ENCODE measurements at regions not wholly inside any gene's neighbourhood (a gene's known extent, or its start where the extent isn't known, plus 50 kb on each side); places are given as distances from the start of the nearest gene placed in this dataset.
A peak's percentile ranks its signal among the peaks of the same experiment; 100 is the strongest.

GRCh38 chr3:164450276-164450905 lies 627.9 kb downstream of the SI start:
- H3K4me2 ChIP-seq (ENCODE audit: extremely low read depth, insufficient read depth, low read length), result no peak overlapping the region
- H3K9ac ChIP-seq (ENCODE audit: insufficient read depth, low read length), result no peak overlapping the region
- no peaks in the 10 kb centered on the region for H3K27me3 ChIP-seq (ENCODE audit: control insufficient read depth, insufficient read depth, low read length)
- no peaks in the 10 kb centered on the region for H3K9me3 ChIP-seq (ENCODE audit: control insufficient read depth, insufficient read depth, low read depth, low read length)
- H4K20me1 ChIP-seq (ENCODE audit: control insufficient read depth, extremely low read depth, insufficient read depth, low read length), result no peaks in the 10 kb centered on the region
- no peaks in the 10 kb centered on the region for H3K36me3 ChIP-seq (ENCODE audit: control insufficient read depth, insufficient read depth, low read length)
- H3K79me2 ChIP-seq (ENCODE audit: control insufficient read depth, insufficient read depth, low read length), result no peaks in the 10 kb centered on the region
- H3K27ac ChIP-seq (ENCODE audit: insufficient read depth, low read length), result no peak overlapping the region
- no peak overlapping the region for H2AFZ ChIP-seq (ENCODE audit: low read length)
- no peak overlapping the region for H3K4me3 ChIP-seq (replicated peaks in 1 of 4; ENCODE audit: control extremely low read depth in 1 of 4, insufficient read depth in 1 of 4, low read depth in 3 of 4, low read length in 4 of 4)
- no peak for TF ChIP-seq EZH2 (IDR thresholded peaks at IDR 0.05; ENCODE audit: low read length, missing control alignments)
- TF ChIP-seq CTCF (conservative IDR thresholded peaks at IDR 0.05 in 1 of 2, IDR thresholded peaks at IDR 0.05 in 1 of 2; ENCODE audit: low read depth in 1 of 2, low read length in 2 of 2), result no peak
- no peaks in the 10 kb centered on the region for H3K4me1 ChIP-seq (ENCODE audit: control insufficient read depth, extremely low read depth, insufficient read depth, low read length)
- DNase-seq (ENCODE audit: low read depth in 2 of 2), result peak in 1 of 2 donors; percentile 33

DNA sequence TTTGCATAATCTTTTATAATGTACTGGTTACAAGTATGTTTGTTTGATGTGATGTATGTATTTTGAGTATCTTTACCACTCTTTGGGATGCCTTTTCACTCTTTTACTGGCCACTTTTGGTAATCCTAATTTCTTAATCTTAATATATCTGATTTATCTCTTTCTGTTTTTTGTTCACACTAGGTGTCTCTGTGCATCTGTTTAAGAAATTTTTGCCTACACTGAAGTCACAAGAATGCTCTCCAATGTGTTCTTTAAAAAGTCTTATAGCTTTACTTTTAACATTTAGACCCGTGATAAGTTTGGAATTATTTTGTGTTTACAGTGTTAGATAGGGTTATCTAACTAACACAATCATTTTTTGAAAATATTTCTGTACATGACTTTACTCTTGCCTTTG lies 659.1 kb downstream of the SI start:
- H3K4me3 ChIP-seq (replicated peaks in 1 of 4; ENCODE audit: control extremely low read depth in 1 of 4, insufficient read depth in 1 of 4, low read depth in 3 of 4, low read length in 4 of 4), result no peak overlapping the region
- no peak overlapping the region for H3K9ac ChIP-seq (ENCODE audit: insufficient read depth, low read length)
- H3K27me3 ChIP-seq (ENCODE audit: control insufficient read depth, insufficient read depth, low read length), result no peaks in the 10 kb centered on the region
- no peaks in the 10 kb centered on the region for H4K20me1 ChIP-seq (ENCODE audit: control insufficient read depth, extremely low read depth, insufficient read depth, low read length)
- H3K27ac ChIP-seq (ENCODE audit: insufficient read depth, low read length), result no peak overlapping the region
- no peak for DNase-seq (ENCODE audit: low read depth in 2 of 2)
- H3K4me2 ChIP-seq (ENCODE audit: extremely low read depth, insufficient read depth, low read length), result no peak overlapping the region
- no peak overlapping the region for H2AFZ ChIP-seq (ENCODE audit: low read length)
- H3K4me1 ChIP-seq (ENCODE audit: control insufficient read depth, extremely low read depth, insufficient read depth, low read length), result no peaks in the 10 kb centered on the region
- no peaks in the 10 kb centered on the region for H3K9me3 ChIP-seq (ENCODE audit: control insufficient read depth, insufficient read depth, low read depth, low read length)
- no peaks in the 10 kb centered on the region for H3K79me2 ChIP-seq (ENCODE audit: control insufficient read depth, insufficient read depth, low read length)
- no peaks in the 10 kb centered on the region for H3K36me3 ChIP-seq (ENCODE audit: control insufficient read depth, insufficient read depth, low read length)
- TF ChIP-seq EZH2 (IDR thresholded peaks at IDR 0.05; ENCODE audit: low read length, missing control alignments), result no peak
- no peak for TF ChIP-seq CTCF (conservative IDR thresholded peaks at IDR 0.05 in 1 of 2, IDR thresholded peaks at IDR 0.05 in 1 of 2; ENCODE audit: low read depth in 1 of 2, low read length in 2 of 2)

- peak in 1 of 2 donors; percentile 1 for DNase-seq (ENCODE audit: low read depth in 2 of 2)
- H3K79me2 ChIP-seq (ENCODE audit: control insufficient read depth, insufficient read depth, low read length), result no peaks in the 10 kb centered on the region
- no peak overlapping the region for H3K27ac ChIP-seq (ENCODE audit: insufficient read depth, low read length)
- no peak overlapping the region for H2AFZ ChIP-seq (ENCODE audit: low read length)
- TF ChIP-seq EZH2 (IDR thresholded peaks at IDR 0.05; ENCODE audit: low read length, missing control alignments) (no peak), CTCF (conservative IDR thresholded peaks at IDR 0.05 in 1 of 2, IDR thresholded peaks at IDR 0.05 in 1 of 2; ENCODE audit: low read depth in 1 of 2, low read length in 2 of 2) (no peak)
- H3K36me3 ChIP-seq (ENCODE audit: control insufficient read depth, insufficient read depth, low read length), result no peaks in the 10 kb centered on the region
- no peak overlapping the region for H3K4me3 ChIP-seq (replicated peaks in 1 of 4; ENCODE audit: control extremely low read depth in 1 of 4, insufficient read depth in 1 of 4, low read depth in 3 of 4, low read length in 4 of 4)
- H3K9ac ChIP-seq (ENCODE audit: insufficient read depth, low read length), result no peak overlapping the region
- H4K20me1 ChIP-seq (ENCODE audit: control insufficient read depth, extremely low read depth, insufficient read depth, low read length), result no peaks in the 10 kb centered on the region
- H3K4me1 ChIP-seq (ENCODE audit: control insufficient read depth, extremely low read depth, insufficient read depth, low read length), result no peaks in the 10 kb centered on the region
- no peak overlapping the region for H3K4me2 ChIP-seq (ENCODE audit: extremely low read depth, insufficient read depth, low read length)
- no peaks in the 10 kb centered on the region for H3K27me3 ChIP-seq (ENCODE audit: control insufficient read depth, insufficient read depth, low read length)
- no peaks in the 10 kb centered on the region for H3K9me3 ChIP-seq (ENCODE audit: control insufficient read depth, insufficient read depth, low read depth, low read length)
Observed at GRCh38 chr3:164418414-164418813, 659.9 kb downstream of the SI start.
